C4-2B (cell line): ENCODE measurements at regions not wholly inside any gene's neighbourhood (a gene's known extent, or its start where the extent isn't known, plus 50 kb on each side); places are given as distances from the start of the nearest gene placed in this dataset.

Experiments
- ZFX ChIP-seq: fragments of 450-650 bp; IDR thresholded peaks from 2 replicates; pipeline ENCODE4 v1.6.1; 2017
- TF ChIP-seq, protein P1 (sequence below): fragments of 450-650 bp; conservative IDR thresholded peaks from 2 replicates; pipeline ENCODE4 v1.5.1; 2017; ENCODE audit warnings: mild to moderate bottlenecking

DNA sequence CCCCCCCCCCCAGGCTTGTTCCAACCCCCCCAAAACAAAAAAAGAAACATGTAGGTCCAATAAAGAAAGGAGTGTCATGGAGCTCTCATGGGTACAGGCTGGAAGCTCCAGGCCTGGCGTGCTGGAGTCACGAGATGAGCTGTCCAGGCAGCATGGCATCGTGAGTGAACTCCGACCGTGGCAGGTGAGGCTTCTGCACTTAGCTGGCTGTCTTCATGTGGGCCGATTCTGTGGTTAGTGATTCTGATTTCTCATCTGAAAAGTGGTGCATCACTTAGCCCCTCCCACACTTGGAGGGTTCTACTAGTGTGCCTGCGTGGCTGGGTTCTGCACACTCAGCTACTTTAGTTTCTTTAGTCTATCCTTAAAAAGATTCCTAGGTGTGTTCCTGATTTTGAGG is 126.4 kb upstream of the MGAT5 start:
- TF ChIP-seq, protein P1, sequence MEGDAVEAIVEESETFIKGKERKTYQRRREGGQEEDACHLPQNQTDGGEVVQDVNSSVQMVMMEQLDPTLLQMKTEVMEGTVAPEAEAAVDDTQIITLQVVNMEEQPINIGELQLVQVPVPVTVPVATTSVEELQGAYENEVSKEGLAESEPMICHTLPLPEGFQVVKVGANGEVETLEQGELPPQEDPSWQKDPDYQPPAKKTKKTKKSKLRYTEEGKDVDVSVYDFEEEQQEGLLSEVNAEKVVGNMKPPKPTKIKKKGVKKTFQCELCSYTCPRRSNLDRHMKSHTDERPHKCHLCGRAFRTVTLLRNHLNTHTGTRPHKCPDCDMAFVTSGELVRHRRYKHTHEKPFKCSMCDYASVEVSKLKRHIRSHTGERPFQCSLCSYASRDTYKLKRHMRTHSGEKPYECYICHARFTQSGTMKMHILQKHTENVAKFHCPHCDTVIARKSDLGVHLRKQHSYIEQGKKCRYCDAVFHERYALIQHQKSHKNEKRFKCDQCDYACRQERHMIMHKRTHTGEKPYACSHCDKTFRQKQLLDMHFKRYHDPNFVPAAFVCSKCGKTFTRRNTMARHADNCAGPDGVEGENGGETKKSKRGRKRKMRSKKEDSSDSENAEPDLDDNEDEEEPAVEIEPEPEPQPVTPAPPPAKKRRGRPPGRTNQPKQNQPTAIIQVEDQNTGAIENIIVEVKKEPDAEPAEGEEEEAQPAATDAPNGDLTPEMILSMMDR, result no peak
- no peak for TF ChIP-seq ZFX
